Islet of Langerhans (tissue), 1 donor: ENCODE measurements at regions not wholly inside any gene's neighbourhood (a gene's known extent, or its start where the extent isn't known, plus 50 kb on each side); places are given as distances from the start of the nearest gene placed in this dataset.
"Not testable (repeated sequence)": the region's sequence is repeated elsewhere in the genome, so short reads cannot be mapped to it uniquely, and the experiment has no call there.

ENCODE experiments used
- FAIRE-seq: peaks from one replicate; lab custom pipeline; 2011; peaks lifted over from hg19 to GRCh38; lab: Jason Lieb, UNC

- FAIRE-seq = no peak
These were observed 81.7 kb upstream of the RALGPS2 start for GRCh38 chr1:178643349-178643748.

GRCh38 chr1:178643831-178644230 is 81.2 kb upstream of the RALGPS2 start:
- FAIRE-seq = no peak

DNA sequence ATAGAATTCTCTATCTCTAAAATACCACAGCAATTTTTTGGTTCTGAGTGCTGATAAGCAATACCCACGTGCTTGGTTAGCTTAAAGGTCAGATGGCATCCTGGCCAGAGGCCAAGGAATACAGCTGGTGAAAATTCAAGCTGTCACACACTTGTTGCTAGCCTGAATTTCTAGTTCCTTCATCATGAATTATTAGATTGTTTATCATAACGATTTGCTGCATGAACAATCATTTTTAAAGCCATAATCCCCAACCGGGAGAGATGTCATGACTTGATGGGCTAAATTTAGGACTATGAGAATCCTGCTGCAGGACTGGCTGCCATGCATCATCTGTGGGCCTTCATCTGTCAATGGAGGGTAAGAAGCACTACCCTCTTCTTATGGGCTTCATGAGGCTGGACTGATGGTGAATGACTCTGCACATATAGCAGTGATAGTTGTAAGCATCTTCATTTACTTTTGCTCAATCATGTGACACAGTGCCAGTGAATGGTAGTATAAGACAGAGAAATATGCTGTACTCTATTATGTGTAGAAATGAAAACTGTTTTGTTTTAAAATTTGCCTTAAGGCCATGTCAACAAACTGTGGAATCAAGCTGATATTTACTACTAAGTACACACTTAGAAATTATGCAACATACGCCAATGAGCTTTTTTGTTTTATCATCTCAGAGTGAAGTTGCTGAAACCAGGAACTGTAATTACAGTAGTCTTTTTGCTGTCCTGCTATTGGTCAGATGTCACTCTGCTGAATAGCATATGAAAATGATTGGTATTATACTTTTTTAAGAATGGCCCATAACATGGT is 80.5 kb upstream of the RALGPS2 start:
- no peak for FAIRE-seq

DNA sequence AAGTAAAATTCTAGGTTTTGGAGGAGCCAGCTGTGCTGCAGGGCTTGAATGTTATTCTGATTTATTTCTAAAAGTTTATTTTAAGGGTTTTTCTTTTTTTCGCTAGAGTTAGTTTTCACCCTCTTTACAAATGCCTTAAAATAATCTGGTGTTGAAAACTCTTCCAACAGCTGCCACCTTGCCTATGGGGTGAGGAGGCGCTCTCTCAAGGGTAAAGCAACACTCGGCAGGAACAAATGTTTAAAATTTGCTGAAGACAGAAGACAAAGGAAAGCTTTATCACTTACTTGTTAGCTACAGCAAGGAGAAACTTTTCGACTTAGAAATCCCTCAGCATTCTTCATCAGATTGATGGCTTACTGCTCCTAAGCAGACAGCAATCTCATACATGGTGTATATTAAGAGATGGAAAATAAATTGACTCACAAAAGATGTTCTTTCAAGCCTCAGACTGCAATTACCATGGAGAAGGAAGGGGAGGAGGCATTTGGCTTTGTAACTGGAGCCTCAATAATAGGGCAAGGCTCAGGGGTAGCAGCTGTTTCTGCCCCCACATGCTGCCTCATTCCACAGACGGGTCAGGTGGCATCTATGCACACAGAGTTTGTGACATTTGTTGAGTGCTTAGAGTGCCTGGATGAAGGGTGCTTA is 79.8 kb upstream of the RALGPS2 start:
- no peak for FAIRE-seq

- FAIRE-seq = no peak
These were observed 79.2 kb upstream of the RALGPS2 start for GRCh38 chr1:178645808-178646200.

DNA sequence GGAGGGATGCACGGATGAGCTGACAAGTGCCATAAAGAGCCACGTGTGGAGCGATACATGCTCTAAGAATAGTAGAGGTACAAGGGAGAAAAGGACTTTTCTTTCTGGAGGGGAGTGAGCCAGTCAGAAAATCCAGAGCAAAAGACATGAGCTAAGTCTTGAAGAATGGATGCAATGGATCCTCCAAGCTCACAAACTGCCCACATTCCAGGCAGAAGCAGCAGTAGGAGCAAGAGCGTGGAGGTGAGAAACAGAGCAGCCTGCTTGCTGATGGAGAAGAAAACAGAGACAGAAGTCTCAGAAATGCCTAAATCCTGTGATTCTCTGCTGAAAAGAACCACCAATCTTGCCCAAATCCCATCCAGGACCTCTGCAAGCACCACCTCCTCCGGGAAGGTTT is 78.2 kb upstream of the RALGPS2 start:
- FAIRE-seq = no peak

GRCh38 chr1:178648151-178648550 is 76.9 kb upstream of the RALGPS2 start:
- FAIRE-seq = no peak

DNA sequence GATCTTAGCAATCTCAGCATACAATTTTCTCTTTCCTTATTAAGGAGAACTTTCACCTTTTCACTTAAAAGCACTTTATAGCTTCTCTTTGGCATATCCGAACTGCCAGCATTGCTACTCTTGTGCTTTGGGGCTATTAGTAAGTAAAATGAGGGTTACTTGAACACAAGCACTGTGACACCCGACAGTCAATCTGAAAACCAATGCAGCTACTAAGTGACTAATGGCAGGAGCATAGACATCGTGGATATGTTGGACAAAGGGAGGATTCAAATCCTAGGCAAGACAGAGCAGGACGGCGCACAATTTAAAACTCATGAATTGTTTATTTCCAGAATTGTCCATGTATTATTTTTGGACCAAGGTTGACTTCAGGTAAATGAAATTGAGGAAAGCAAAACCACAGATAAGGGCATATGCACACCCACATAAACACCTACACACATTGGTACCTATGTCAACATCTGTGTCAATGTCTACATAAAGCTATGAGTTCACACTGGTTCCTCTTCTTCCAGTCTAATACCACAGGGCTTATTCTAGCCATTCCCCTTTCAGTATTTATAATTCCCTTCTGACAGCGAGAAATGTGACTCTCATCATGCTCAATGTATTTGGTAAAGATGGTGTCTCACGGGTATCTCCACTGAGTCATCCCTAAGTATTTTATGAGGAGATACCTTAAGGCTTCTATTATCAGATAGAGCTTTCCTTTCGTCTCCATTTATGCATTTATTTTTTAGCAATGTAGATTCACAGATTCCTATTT is 75.3 kb upstream of the RALGPS2 start:
- FAIRE-seq = no peak

DNA sequence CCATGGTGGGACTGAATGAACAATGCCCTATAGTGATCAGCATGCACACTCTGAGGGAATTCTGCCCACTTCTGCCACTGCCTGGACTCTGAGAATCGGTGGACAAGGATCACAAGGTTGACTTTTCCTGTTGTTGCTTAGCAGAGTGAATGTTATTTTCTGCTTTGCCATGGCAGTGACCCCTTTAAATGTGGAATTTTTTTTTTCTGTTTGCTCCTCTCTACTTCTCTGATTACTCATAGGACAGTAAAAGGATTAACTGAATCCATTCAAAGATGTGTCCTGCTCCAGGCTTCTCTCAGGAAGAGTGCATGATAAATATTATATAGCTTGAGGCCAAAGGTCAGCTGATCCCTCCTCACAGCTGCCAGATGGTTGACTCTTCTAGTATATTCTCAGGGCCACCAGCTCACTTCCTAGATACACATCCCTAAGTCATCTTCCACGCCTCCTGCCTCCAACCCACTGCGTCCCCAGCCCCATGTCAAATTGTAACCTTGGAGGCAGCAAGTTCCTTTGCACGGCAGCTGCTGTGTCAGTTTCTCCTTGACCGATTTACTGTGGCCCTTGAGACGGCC is 74.0 kb upstream of the RALGPS2 start:
- FAIRE-seq = no peak

DNA sequence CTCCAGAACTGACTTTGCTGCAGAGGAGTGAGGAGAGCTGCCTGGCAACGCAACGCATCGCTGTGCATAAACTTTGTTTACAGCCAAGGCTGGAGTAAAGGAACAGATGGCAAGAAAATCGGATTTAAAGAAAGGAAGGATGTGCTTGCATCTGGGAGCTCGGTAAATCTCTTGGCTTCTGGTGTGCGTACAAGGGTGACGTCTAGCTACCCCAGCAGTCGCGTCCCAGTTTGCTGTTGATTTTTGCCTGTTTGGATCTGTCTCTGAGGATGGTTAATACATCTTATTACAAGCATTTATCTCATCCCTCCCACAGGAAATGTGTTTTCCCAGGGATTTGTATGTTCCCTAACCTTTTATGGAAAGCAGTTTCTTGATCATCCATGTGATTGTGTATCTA is 73.3 kb upstream of the RALGPS2 start:
- no peak for FAIRE-seq

DNA sequence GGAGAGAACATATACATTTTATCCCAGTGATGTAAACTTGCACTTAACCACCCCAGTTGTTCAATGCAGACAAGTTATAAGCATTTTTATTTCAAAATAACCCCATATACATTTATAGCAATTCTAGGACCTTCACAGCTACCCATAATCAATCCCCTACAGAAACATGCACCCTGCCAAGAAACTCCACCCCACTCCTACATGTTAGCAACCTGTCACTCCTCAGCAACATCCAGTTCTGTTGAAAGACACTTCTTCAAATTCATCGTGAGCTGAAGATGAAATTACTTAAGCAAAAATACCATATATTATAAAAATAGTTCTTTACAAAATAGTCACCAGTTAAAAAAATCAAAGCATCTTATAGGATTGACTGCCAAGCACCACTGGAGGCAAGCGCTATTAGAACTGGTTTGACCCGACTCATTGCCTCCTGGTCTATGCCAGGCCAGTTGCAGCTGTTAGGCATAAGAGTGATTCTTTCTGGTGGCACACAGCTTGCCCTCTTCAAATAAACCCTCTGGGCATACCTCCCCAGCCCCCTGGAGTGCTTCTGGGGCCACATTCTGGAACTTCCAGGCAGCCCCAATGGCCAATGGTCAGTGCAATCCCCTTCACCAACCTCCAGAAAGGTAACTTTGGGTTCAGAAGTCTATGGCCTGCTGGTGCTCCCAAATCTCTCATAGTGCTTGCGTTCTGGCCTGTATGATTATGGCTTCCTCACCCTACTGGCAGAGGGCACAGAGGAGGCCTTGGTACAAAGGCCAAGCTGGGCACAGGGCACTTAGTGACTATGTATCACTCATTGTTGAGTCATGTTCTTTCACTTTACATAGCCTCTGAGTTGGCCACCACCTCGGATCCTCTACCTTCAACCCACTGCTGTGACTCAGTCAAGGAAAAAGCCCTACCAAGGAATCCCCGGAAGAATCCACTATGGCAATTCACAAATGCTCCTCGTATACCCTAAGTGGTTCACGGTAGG is 72.2 kb upstream of the RALGPS2 start:
- no peak for FAIRE-seq

GRCh38 chr1:178659789-178660208 is 65.2 kb upstream of the RALGPS2 start:
- no peak for FAIRE-seq

- FAIRE-seq = no peak
These were observed 64.6 kb upstream of the RALGPS2 start for GRCh38 chr1:178660461-178660860.

GRCh38 chr1:178664278-178664677 is 60.8 kb upstream of the RALGPS2 start:
- FAIRE-seq = no peak

GRCh38 chr1:178665579-178665978 is 59.5 kb upstream of the RALGPS2 start:
- FAIRE-seq = no peak

GRCh38 chr1:178666891-178667290 is 58.2 kb upstream of the RALGPS2 start:
- not testable (repeated sequence) for FAIRE-seq

- FAIRE-seq = no peak
These were observed 52.6 kb upstream of the RALGPS2 start for GRCh38 chr1:178672434-178672833.

- FAIRE-seq = not testable (repeated sequence)
These were observed 50.5 kb upstream of the RALGPS2 start for GRCh38 chr1:178674559-178674958.
